ENCODE measurements at regions not wholly inside any gene's neighbourhood (a gene's known extent, or its start where the extent isn't known, plus 50 kb on each side); places are given as distances from the start of the nearest gene placed in this dataset.

DNA sequence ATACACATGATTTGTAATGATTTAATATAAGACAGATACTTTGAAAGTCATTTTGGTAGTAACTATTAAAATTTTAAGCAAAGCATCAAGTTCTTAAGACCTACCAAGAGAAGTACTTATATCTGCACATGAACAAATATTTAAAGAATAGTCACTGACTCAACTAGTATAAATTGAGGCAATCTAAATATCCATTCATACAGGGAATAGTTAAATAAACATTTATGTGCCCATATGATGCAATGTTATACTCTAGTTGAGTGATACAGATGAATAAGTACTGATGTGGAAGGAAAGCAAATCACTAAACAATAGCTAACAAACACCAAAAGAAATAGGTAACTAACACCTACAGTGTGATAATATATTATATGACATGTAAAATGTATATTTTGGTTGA lies 527.7 kb downstream of the EPHA3 start:
- TF ChIP-seq, protein P1, sequence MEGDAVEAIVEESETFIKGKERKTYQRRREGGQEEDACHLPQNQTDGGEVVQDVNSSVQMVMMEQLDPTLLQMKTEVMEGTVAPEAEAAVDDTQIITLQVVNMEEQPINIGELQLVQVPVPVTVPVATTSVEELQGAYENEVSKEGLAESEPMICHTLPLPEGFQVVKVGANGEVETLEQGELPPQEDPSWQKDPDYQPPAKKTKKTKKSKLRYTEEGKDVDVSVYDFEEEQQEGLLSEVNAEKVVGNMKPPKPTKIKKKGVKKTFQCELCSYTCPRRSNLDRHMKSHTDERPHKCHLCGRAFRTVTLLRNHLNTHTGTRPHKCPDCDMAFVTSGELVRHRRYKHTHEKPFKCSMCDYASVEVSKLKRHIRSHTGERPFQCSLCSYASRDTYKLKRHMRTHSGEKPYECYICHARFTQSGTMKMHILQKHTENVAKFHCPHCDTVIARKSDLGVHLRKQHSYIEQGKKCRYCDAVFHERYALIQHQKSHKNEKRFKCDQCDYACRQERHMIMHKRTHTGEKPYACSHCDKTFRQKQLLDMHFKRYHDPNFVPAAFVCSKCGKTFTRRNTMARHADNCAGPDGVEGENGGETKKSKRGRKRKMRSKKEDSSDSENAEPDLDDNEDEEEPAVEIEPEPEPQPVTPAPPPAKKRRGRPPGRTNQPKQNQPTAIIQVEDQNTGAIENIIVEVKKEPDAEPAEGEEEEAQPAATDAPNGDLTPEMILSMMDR (IDR thresholded peaks at IDR 0.05) = no peak
- TF ChIP-seq EZH2 (IDR thresholded peaks at IDR 0.05; ENCODE audit: borderline replicate concordance, insufficient read depth, low read depth, low read length, poor library complexity, severe bottlenecking) = no peak
